ENCODE measurements at regions not wholly inside any gene's neighbourhood (a gene's known extent, or its start where the extent isn't known, plus 50 kb on each side); places are given as distances from the start of the nearest gene placed in this dataset.

DNA sequence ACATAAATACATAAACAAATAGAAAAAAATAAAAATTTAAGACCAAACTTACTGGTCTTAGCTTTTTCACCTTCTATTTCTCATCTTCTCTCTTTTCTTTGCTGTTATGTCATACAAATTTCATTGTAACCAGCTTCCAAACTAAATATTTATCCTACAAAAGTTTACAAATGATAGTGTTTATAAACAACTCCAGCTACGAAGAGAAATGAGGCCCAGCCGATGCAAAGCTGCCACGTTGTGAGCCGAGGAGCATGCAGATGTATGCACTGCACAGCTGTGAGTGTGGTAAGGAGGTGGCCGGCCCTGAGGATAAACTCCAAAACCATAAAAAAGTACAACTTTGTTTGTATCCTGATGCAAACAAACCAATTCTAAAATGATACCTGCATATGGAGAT lies 642.4 kb upstream of the SGCG start:
- intact Hi-C loops (cut with DNase I; ENCODE audit: low total_unique reads) (no loop called here), in situ Hi-C loops (cut with MboI; ENCODE audit: low sequenced_read_pairs in 4 of 4) (no loop called here)
- ATAC-seq (no peak), DNase-seq (no peak)
- TF ChIP-seq, protein P1, sequence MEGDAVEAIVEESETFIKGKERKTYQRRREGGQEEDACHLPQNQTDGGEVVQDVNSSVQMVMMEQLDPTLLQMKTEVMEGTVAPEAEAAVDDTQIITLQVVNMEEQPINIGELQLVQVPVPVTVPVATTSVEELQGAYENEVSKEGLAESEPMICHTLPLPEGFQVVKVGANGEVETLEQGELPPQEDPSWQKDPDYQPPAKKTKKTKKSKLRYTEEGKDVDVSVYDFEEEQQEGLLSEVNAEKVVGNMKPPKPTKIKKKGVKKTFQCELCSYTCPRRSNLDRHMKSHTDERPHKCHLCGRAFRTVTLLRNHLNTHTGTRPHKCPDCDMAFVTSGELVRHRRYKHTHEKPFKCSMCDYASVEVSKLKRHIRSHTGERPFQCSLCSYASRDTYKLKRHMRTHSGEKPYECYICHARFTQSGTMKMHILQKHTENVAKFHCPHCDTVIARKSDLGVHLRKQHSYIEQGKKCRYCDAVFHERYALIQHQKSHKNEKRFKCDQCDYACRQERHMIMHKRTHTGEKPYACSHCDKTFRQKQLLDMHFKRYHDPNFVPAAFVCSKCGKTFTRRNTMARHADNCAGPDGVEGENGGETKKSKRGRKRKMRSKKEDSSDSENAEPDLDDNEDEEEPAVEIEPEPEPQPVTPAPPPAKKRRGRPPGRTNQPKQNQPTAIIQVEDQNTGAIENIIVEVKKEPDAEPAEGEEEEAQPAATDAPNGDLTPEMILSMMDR (IDR thresholded peaks at IDR 0.05 in 4 of 5, conservative IDR thresholded peaks at IDR 0.05 in 1 of 5): no peak
- TF ChIP-seq POLR2A (IDR thresholded peaks at IDR 0.05): no peak
- no peak overlapping the region for H3K4me3 ChIP-seq
- H3K27me3 ChIP-seq: no peaks in the 10 kb centered on the region
- no peaks in the 10 kb centered on the region for H3K9me3 ChIP-seq
- H3K27ac ChIP-seq: no peak overlapping the region
- H3K36me3 ChIP-seq: no peaks in the 10 kb centered on the region
- H3K4me1 ChIP-seq: no peaks in the 10 kb centered on the region

DNA sequence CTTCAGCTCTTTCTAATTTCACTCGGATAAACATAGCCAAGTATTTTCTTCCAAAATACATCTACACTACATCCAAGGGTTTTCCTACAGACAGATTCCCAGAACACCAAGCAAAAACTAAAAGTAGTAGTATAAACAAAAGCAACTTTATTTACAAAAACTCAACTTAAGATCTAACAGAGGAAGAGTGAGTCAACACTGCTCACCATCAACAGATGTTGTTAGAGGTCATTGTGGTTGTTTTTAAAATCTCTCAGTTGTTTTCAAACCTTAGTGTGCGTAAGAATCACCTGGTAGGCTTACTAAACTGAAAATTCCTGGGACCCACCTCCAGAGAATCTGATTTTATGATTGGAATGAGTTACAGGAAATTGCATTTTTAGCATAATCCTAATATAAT lies 631.7 kb upstream of the SGCG start:
- H3K36me3 ChIP-seq: no peaks in the 10 kb centered on the region
- intact Hi-C loops (cut with DNase I; ENCODE audit: low total_unique reads): no loop called here
- ATAC-seq (no peak), DNase-seq (no peak)
- H3K27ac ChIP-seq: no peak overlapping the region
- TF ChIP-seq, protein P1 (IDR thresholded peaks at IDR 0.05 in 4 of 5, conservative IDR thresholded peaks at IDR 0.05 in 1 of 5): no peak
- TF ChIP-seq POLR2A (IDR thresholded peaks at IDR 0.05): no peak
- in situ Hi-C loops (cut with MboI; ENCODE audit: low sequenced_read_pairs in 4 of 4): no loop called here
- no peak overlapping the region for H3K4me3 ChIP-seq
- H3K9me3 ChIP-seq: no peaks in the 10 kb centered on the region
- no peaks in the 10 kb centered on the region for H3K4me1 ChIP-seq
- H3K27me3 ChIP-seq: no peaks in the 10 kb centered on the region

DNA sequence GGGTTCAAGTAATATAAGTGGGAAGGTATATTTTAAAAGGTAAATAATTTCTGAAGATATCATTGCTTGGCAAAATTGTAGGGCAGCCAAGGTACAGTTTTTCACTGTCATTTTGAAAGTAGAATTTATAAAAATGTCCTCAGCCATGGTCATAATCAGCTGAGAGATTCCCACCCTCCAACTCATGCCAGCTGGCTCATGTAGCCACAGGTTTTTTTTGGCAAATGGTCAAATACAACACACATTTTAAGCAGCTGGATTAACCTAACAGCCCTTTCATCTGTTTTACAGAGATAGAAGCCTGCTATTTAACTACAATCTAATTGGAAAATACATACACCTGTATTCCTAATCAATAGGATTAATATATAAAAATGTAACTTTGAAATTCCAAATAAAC lies 619.2 kb upstream of the SGCG start:
- ATAC-seq (no peak), DNase-seq (no peak)
- Histone ChIP-seq H3K27me3 (no peaks in the 10 kb centered on the region), H3K4me3 (no peak overlapping the region), H3K9me3 (no peaks in the 10 kb centered on the region), H3K27ac (no peak overlapping the region), H3K36me3 (no peaks in the 10 kb centered on the region), H3K4me1 (no peaks in the 10 kb centered on the region)
- in situ Hi-C loops (cut with MboI; ENCODE audit: low sequenced_read_pairs in 4 of 4) (no loop called here), intact Hi-C loops (cut with DNase I; ENCODE audit: low total_unique reads) (no loop called here)
- TF ChIP-seq, protein P1 (IDR thresholded peaks at IDR 0.05 in 4 of 5, conservative IDR thresholded peaks at IDR 0.05 in 1 of 5): no peak
- no peak for TF ChIP-seq POLR2A (IDR thresholded peaks at IDR 0.05)

DNA sequence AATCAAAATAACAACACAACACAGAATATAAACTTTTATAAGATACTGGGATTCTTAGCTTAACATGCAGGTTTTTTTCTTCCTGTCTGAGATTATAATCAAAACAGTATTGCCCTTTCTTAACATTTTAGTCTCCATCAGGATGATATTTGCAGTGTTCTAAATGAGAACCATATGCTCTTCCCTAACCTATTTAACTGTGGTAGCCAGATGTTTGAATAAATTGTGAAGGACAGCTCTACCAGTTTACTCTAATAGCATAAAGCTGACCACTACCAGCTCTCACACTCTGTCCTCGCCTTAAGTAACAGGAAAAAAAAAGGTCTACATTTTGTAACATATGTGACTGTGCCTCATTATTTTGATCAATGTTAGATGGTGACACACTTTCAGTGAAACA lies 618.7 kb upstream of the SGCG start:
- H3K4me3 ChIP-seq: no peak overlapping the region
- no peaks in the 10 kb centered on the region for H3K9me3 ChIP-seq
- no peak overlapping the region for H3K27ac ChIP-seq
- H3K27me3 ChIP-seq: no peaks in the 10 kb centered on the region
- intact Hi-C loops (cut with DNase I; ENCODE audit: low total_unique reads) (no loop called here), in situ Hi-C loops (cut with MboI; ENCODE audit: low sequenced_read_pairs in 4 of 4) (no loop called here)
- DNase-seq (no peak), ATAC-seq (no peak)
- no peaks in the 10 kb centered on the region for H3K36me3 ChIP-seq
- TF ChIP-seq, protein P1 (IDR thresholded peaks at IDR 0.05 in 4 of 5, conservative IDR thresholded peaks at IDR 0.05 in 1 of 5): no peak
- no peak for TF ChIP-seq POLR2A (IDR thresholded peaks at IDR 0.05)
- no peaks in the 10 kb centered on the region for H3K4me1 ChIP-seq

DNA sequence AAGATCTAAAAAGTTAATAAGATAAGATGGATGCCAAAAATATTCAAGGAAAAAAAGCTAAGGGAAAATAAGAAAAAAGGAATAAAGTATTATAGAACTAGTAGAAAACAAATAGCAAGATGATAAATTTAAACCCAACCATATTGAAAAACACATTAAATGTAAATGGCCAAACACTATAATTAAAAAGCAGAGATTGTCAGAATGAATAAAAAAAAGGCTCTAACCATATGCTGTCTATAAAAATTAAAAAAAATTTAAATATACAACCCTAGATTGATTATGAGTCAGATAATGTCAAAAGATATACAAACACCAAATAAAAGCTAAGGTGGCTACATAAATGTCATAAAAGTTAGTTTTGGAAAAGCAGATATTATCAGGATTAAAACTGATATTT lies 617.5 kb upstream of the SGCG start:
- ATAC-seq (no peak), DNase-seq (no peak)
- Histone ChIP-seq H3K9me3 (no peaks in the 10 kb centered on the region), H3K36me3 (no peaks in the 10 kb centered on the region), H3K27ac (no peak overlapping the region), H3K27me3 (no peaks in the 10 kb centered on the region), H3K4me3 (no peak overlapping the region), H3K4me1 (no peaks in the 10 kb centered on the region)
- intact Hi-C loops (cut with DNase I; ENCODE audit: low total_unique reads): no loop called here
- in situ Hi-C loops (cut with MboI; ENCODE audit: low sequenced_read_pairs in 4 of 4): no loop called here
- TF ChIP-seq, protein P1 (IDR thresholded peaks at IDR 0.05 in 4 of 5, conservative IDR thresholded peaks at IDR 0.05 in 1 of 5): no peak
- TF ChIP-seq POLR2A (IDR thresholded peaks at IDR 0.05): no peak

Data from gastrocnemius medialis (tissue), 4 donors.